CD14-positive monocyte (primary cell): ENCODE measurements at regions not wholly inside any gene's neighbourhood (a gene's known extent, or its start where the extent isn't known, plus 50 kb on each side); places are given as distances from the start of the nearest gene placed in this dataset.

ENCODE experiments used
- DNase-seq, 3 donors: peaks; one replicate each; pipeline ENCODE4 v3.0.0-alpha.2; 2011 to 2022
- H2AFZ ChIP-seq: 2 replicates; pipeline ENCODE4 v1.6.0; 2012; ENCODE audit warnings: mild to moderate bottlenecking, low read depth, low read length, inconsistent platforms; ENCODE audit not compliant: insufficient read depth, poor library complexity, severe bottlenecking
- H3K27ac ChIP-seq, 2 donors: 1 replicate in 1 of 2; 2 replicates in 1 of 2; pipeline ENCODE4 v1.5.1; 2012 to 2013; ENCODE audit warnings: low read length in 2 of 2, control low read depth in 1 of 2, inconsistent platforms in 1 of 2, low read depth in 1 of 2, mild to moderate bottlenecking in 1 of 2
- H3K27me3 ChIP-seq, 2 donors: one replicate each; pipeline versions ENCODE4 v1.6.0 to v1.6.1; 2011 to 2013; ENCODE audit warnings: low read length in 2 of 2; ENCODE audit not compliant: control insufficient read depth in 2 of 2, insufficient read depth in 2 of 2
- H3K36me3 ChIP-seq, 2 donors: replicated peaks in 1 of 2; 1 replicate in 1 of 2; 2 replicates in 1 of 2; pipeline versions ENCODE4 v1.5.1 to v1.6.1; 2012 to 2013; ENCODE audit warnings: low read length in 2 of 2, control low read depth in 1 of 2, inconsistent platforms in 1 of 2, mild to moderate bottlenecking in 1 of 2; ENCODE audit not compliant: insufficient read depth in 2 of 2, control insufficient read depth in 1 of 2
- H3K4me1 ChIP-seq, 2 donors: 1 replicate in 1 of 2; 2 replicates in 1 of 2; pipeline versions ENCODE4 v1.5.1 to v1.6.1; 2012 to 2013; ENCODE audit warnings: low read length in 2 of 2, control low read depth in 1 of 2, inconsistent platforms in 1 of 2, mild to moderate bottlenecking in 1 of 2, moderate library complexity in 1 of 2; ENCODE audit not compliant: insufficient read depth in 2 of 2, control insufficient read depth in 1 of 2
- H3K4me2 ChIP-seq: replicated peaks from 2 replicates; pipeline ENCODE3; 2012; ENCODE audit warnings: low read length, moderate library complexity, mild to moderate bottlenecking; ENCODE audit not compliant: poor library complexity, severe bottlenecking; ENCODE audit errors: extremely low read depth
- H3K4me3 ChIP-seq, 3 experiments: fragments of 200-600 bp in 1 of 3; sonication (generic) in 1 of 3; replicated peaks in 1 of 3; 1 replicate in 2 of 3; 2 replicates in 1 of 3; pipeline ENCODE4 v1.5.1; 2011 to 2013; ENCODE audit warnings: low read length in 3 of 3, mild to moderate bottlenecking in 3 of 3, control low read depth in 2 of 3, low read depth in 2 of 3, inconsistent platforms in 1 of 3, moderate library complexity in 1 of 3
- H3K79me2 ChIP-seq: 2 replicates; pipeline ENCODE4 v1.6.0; 2012; ENCODE audit warnings: mild to moderate bottlenecking, control low read depth, inconsistent platforms, low read length, moderate library complexity; ENCODE audit not compliant: insufficient read depth
- H3K9ac ChIP-seq: 2 replicates; pipeline ENCODE4 v1.6.0; 2017; ENCODE audit warnings: low read length, mild to moderate bottlenecking; ENCODE audit not compliant: insufficient read depth, poor library complexity, severe bottlenecking
- H3K9me3 ChIP-seq, 2 donors: replicated peaks in 1 of 2; 1 replicate in 1 of 2; 2 replicates in 1 of 2; pipeline versions ENCODE4 v1.5.1 to v1.6.1; 2012 to 2013; ENCODE audit warnings: low read length in 2 of 2, control low read depth in 1 of 2; ENCODE audit not compliant: control insufficient read depth in 1 of 2, insufficient read depth in 1 of 2
- H4K20me1 ChIP-seq: 2 replicates; pipeline ENCODE4 v1.6.0; 2012; ENCODE audit warnings: mild to moderate bottlenecking, low read length, control low read depth, moderate library complexity; ENCODE audit not compliant: insufficient read depth
- H3K27ac Mint-ChIP-seq, 7 donors: one replicate each; pipeline ENCODE4 v1.8.0; 2020; ENCODE audit warnings: mild to moderate bottlenecking in 7 of 7, mixed read lengths in 7 of 7, moderate library complexity in 6 of 7, inconsistent platforms in 2 of 7
- H3K27me3 Mint-ChIP-seq, 3 donors: one replicate each; pipeline ENCODE4 v1.8.0; 2021 to 2022; ENCODE audit warnings: low read depth in 3 of 3, mild to moderate bottlenecking in 3 of 3, mixed read lengths in 3 of 3, moderate library complexity in 3 of 3, inconsistent platforms in 1 of 3
- H3K36me3 Mint-ChIP-seq, 2 donors: one replicate each; pipeline ENCODE4 v1.8.0; 2020; ENCODE audit warnings: mixed read lengths in 2 of 2, inconsistent platforms in 1 of 2, mild to moderate bottlenecking in 1 of 2
- H3K4me1 Mint-ChIP-seq: one replicate; pipeline ENCODE4 v1.8.0; 2020; ENCODE audit warnings: mild to moderate bottlenecking, mixed read lengths
- H3K4me3 Mint-ChIP-seq, 2 donors: one replicate each; pipeline ENCODE4 v1.8.0; 2020; ENCODE audit warnings: mild to moderate bottlenecking in 2 of 2, mixed read lengths in 2 of 2, moderate library complexity in 1 of 2
- H3K9me3 Mint-ChIP-seq, 7 donors: one replicate each; pipeline ENCODE4 v1.8.0; 2020 to 2022; ENCODE audit warnings: mixed read lengths in 7 of 7, mild to moderate bottlenecking in 6 of 7, moderate library complexity in 6 of 7, inconsistent platforms in 2 of 7
- CTCF ChIP-seq: fragments of 200-600 bp; IDR thresholded peaks from one replicate; pipeline ENCODE4 v1.8.0; 2022; ENCODE audit warnings: antibody characterized with exemption, mild to moderate bottlenecking
- WGBS: methylation state at CpG from one replicate; pipeline ENCODE4 v1.1.5; 2013; ENCODE audit warnings: missing lambda C conversion rate; ENCODE audit not compliant: insufficient coverage; 5-methylcytosine and 5-hydroxymethylcytosine counted together
- intact Hi-C, 2 donors: fragments of 100-400 bp; cut with micrococcal nuclease; formaldehyde crosslinking; loops; one replicate each; pipeline versions ENCODE4 v1.15.0 to v1.15.1; 2023

GRCh38 chr18:8984131-8984721 lies 118.3 kb upstream of the NDUFV2 start:
- Histone ChIP-seq H3K36me3 (no peaks in the 10 kb centered on the region), H3K9me3 (no peaks in the 10 kb centered on the region), H3K4me2 (no peak overlapping the region), H3K4me1 (peaks cover 8 to 10% of the 10 kb centered on the region in 2 donors), H3K27ac (no peak overlapping the region), H3K4me3 (no peak overlapping the region), H3K9ac (no peak overlapping the region), H2AFZ (no peak overlapping the region), H4K20me1 (no peaks in the 10 kb centered on the region), H3K27me3 (no peaks in the 10 kb centered on the region), H3K79me2 (no peaks in the 10 kb centered on the region)
- Mint-ChIP-seq H3K27ac (no peak overlapping the region), H3K4me1 (peaks cover 9% of the 10 kb centered on the region), H3K9me3 (peaks cover 0 to 1% (median 0%) of the 10 kb centered on the region in 7 donors), H3K27me3 (peaks cover under 1 to 6% (median 1%) of the 10 kb centered on the region in 3 donors), H3K36me3 (no peaks in the 10 kb centered on the region), H3K4me3 (no peak overlapping the region)
- DNase-seq: no peak
- TF ChIP-seq CTCF: no peak
- intact Hi-C loops: no loop called here
- WGBS: no CpG with 5 or more reads among the region's 4 CpGs

- Histone ChIP-seq H2AFZ (no peak overlapping the region), H3K4me3 (no peak overlapping the region), H3K4me1 (peaks cover 12 to 18% of the 10 kb centered on the region in 2 donors), H3K36me3 (no peaks in the 10 kb centered on the region), H3K79me2 (no peaks in the 10 kb centered on the region), H3K9me3 (no peaks in the 10 kb centered on the region), H4K20me1 (no peaks in the 10 kb centered on the region), H3K4me2 (no peak overlapping the region), H3K27ac (no peak overlapping the region), H3K9ac (no peak overlapping the region), H3K27me3 (no peaks in the 10 kb centered on the region)
- DNase-seq: no peak
- no peaks in the 10 kb centered on the region for H3K36me3 Mint-ChIP-seq
- 70% methylated on average over 5 of the region's 6 CpGs for WGBS
- no peak for TF ChIP-seq CTCF
- no peak overlapping the region for H3K4me3 Mint-ChIP-seq
- peaks cover 20% of the 10 kb centered on the region for H3K4me1 Mint-ChIP-seq
- intact Hi-C loops: loop anchor here (5.0 kb wide), 1 partner anchor 290 kb away; no protein-coding TSS in a partner anchor
- H3K9me3 Mint-ChIP-seq: no peaks in the 10 kb centered on the region
- H3K27ac Mint-ChIP-seq: no peak overlapping the region
- peaks cover 1 to 6% (median 2%) of the 10 kb centered on the region in 3 donors for H3K27me3 Mint-ChIP-seq
Measured at GRCh38 chr18:8987241-8987640, 115.3 kb upstream of the NDUFV2 start.
